ENCODE measurements at regions not wholly inside any gene's neighbourhood (a gene's known extent, or its start where the extent isn't known, plus 50 kb on each side); places are given as distances from the start of the nearest gene placed in this dataset.

DNA sequence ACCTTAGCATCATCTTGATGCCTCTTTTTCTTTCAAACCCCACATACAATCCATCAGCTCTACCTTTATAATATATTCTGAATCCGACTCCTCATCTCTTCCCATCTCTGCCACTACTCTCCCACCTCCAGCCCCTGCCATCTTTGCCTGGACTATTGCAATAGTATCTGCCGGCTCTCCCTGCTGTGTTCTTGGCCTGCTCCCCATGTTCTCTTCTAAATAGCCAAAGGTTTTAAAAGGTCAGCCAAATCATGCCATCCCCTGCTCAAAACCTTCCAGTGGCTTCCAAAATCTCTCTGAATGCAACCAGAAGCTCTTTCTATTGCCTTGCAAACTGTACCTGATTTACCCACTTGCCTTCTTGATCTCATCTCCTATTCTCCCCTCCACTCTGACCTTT lies 266.0 kb downstream of the PTTG2 start:
- H3K27me3 ChIP-seq (ENCODE audit: insufficient read depth, low read depth) = no peaks in the 10 kb centered on the region
- no peak overlapping the region for H3K27ac ChIP-seq
- no peak overlapping the region for H3K9ac ChIP-seq
- no peaks in the 10 kb centered on the region for H3K36me3 ChIP-seq (ENCODE audit: insufficient read depth)
- no peak overlapping the region for H3K4me2 ChIP-seq
- no peaks in the 10 kb centered on the region for H3K4me1 ChIP-seq (ENCODE audit: low read depth, poor library complexity, severe bottlenecking)
- no peaks in the 10 kb centered on the region for H4K20me1 ChIP-seq (ENCODE audit: insufficient read depth)
- no peak overlapping the region for H3K4me3 ChIP-seq (IDR thresholded peaks at IDR 0.05; ENCODE audit: insufficient read depth, low read depth, low read length)
- TF ChIP-seq, protein P1, sequence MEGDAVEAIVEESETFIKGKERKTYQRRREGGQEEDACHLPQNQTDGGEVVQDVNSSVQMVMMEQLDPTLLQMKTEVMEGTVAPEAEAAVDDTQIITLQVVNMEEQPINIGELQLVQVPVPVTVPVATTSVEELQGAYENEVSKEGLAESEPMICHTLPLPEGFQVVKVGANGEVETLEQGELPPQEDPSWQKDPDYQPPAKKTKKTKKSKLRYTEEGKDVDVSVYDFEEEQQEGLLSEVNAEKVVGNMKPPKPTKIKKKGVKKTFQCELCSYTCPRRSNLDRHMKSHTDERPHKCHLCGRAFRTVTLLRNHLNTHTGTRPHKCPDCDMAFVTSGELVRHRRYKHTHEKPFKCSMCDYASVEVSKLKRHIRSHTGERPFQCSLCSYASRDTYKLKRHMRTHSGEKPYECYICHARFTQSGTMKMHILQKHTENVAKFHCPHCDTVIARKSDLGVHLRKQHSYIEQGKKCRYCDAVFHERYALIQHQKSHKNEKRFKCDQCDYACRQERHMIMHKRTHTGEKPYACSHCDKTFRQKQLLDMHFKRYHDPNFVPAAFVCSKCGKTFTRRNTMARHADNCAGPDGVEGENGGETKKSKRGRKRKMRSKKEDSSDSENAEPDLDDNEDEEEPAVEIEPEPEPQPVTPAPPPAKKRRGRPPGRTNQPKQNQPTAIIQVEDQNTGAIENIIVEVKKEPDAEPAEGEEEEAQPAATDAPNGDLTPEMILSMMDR (conservative IDR thresholded peaks at IDR 0.05; ENCODE audit: low read depth, low read length) = no peak
- H3K79me2 ChIP-seq (ENCODE audit: insufficient read depth, low read depth) = no peaks in the 10 kb centered on the region
- no peak overlapping the region for H2AFZ ChIP-seq (ENCODE audit: low read depth)

DNA sequence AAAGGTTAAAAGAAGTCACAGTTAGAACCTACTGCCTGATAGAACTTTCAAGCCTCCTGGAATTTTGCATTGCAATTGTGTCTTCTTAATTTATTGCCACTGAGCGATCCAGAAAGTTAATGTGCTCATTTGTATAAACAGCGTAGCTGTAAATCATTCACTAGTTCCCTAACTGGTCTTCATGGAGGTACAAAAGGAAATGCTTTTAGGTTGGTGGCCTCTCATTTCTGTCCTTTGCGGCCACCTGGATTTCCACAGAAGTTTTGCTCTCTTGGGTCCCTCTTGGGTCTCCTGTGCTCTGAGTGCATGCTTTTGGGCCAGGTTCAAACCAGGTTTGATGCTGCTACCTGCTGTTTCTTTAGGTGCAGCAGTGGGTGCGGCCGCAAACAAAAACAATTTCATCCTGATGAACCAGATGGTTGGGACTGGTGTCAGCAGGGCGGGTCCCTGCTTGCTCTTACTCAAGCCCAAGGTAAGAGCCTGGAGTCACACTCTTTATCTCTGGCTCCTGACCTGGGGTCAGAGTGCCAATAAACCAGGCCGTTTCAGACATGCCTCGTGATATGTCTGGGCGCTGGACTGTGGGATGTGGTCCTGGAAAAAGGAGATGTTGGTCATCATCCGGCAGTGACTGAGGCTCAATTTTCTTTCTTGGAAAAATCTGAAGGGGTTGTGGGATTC lies 270.1 kb downstream of the PTTG2 start:
- no peak overlapping the region for H3K4me3 ChIP-seq (IDR thresholded peaks at IDR 0.05; ENCODE audit: insufficient read depth, low read depth, low read length)
- H3K27ac ChIP-seq = no peak overlapping the region
- H3K9ac ChIP-seq = no peak overlapping the region
- H2AFZ ChIP-seq (ENCODE audit: low read depth) = no peak overlapping the region
- no peaks in the 10 kb centered on the region for H3K36me3 ChIP-seq (ENCODE audit: insufficient read depth)
- no peak overlapping the region for H3K4me2 ChIP-seq
- H3K4me1 ChIP-seq (ENCODE audit: low read depth, poor library complexity, severe bottlenecking) = no peaks in the 10 kb centered on the region
- TF ChIP-seq, protein P1 (conservative IDR thresholded peaks at IDR 0.05; ENCODE audit: low read depth, low read length) = no peak
- H3K27me3 ChIP-seq (ENCODE audit: insufficient read depth, low read depth) = no peaks in the 10 kb centered on the region
- H3K79me2 ChIP-seq (ENCODE audit: insufficient read depth, low read depth) = no peaks in the 10 kb centered on the region
- H4K20me1 ChIP-seq (ENCODE audit: insufficient read depth) = no peaks in the 10 kb centered on the region

DNA sequence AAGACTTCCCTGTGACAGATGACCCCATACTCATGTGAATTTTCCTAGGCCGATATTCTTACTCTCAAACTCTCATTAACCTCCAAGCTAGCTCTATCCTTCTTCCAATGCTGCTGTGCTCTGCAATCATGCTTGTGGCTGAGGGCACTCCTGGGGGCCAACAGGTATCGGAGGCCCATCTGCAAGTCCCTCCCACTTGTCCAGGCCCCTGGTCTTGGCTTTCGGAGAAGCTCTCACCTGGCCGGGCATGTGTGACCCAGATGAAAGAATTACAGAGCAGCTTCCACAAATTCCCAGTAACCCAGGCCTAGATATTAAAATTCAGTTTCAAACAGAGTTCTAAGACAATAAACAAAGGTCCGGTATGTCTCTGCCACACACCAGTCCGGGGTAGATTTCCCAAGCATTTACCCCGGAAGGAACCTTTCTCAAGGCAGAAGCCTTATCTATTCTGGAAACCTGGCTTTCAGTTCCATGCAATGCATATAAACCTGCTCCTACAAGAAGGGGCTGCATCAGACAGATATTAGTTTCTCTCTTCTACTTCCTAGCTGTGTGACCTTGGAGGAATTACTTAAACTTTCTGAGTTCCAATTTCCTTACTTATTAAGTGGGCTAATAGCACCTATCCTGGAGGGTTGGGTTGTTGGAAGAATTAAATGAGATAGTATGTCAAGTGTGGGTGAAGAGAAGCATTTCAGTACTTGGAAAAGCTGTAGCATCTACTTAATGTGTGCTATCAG lies 270.8 kb downstream of the PTTG2 start:
- no peak overlapping the region for H3K9ac ChIP-seq
- H3K27ac ChIP-seq = no peak overlapping the region
- H3K79me2 ChIP-seq (ENCODE audit: insufficient read depth, low read depth) = no peaks in the 10 kb centered on the region
- no peaks in the 10 kb centered on the region for H3K27me3 ChIP-seq (ENCODE audit: insufficient read depth, low read depth)
- no peaks in the 10 kb centered on the region for H4K20me1 ChIP-seq (ENCODE audit: insufficient read depth)
- H3K4me1 ChIP-seq (ENCODE audit: low read depth, poor library complexity, severe bottlenecking) = no peaks in the 10 kb centered on the region
- no peaks in the 10 kb centered on the region for H3K36me3 ChIP-seq (ENCODE audit: insufficient read depth)
- TF ChIP-seq, protein P1 (conservative IDR thresholded peaks at IDR 0.05; ENCODE audit: low read depth, low read length) = no peak
- H3K4me3 ChIP-seq (IDR thresholded peaks at IDR 0.05; ENCODE audit: insufficient read depth, low read depth, low read length) = no peak overlapping the region
- no peak overlapping the region for H2AFZ ChIP-seq (ENCODE audit: low read depth)
- no peak overlapping the region for H3K4me2 ChIP-seq

DNA sequence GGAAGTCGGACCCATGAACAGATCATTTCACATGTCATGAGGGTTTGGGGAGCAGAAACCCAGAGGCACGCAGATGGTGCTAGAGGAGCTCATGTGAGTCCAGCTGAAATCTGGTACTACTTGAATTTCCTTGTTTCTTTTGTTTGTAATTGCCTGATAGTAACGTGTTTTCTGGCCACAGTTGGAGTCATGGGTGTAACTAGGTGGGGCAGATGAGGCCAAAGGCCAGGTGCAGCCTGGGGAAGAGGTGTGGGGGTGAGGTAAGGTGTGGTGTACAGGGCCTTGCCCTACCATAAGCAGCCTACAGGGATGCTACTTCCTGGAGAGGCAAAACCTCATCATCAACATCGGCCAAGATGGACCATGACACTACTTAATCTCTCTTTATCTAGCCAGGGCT lies 271.4 kb downstream of the PTTG2 start:
- H3K4me1 ChIP-seq (ENCODE audit: low read depth, poor library complexity, severe bottlenecking) = no peaks in the 10 kb centered on the region
- no peak overlapping the region for H3K4me3 ChIP-seq (IDR thresholded peaks at IDR 0.05; ENCODE audit: insufficient read depth, low read depth, low read length)
- H3K36me3 ChIP-seq (ENCODE audit: insufficient read depth) = no peaks in the 10 kb centered on the region
- no peak overlapping the region for H2AFZ ChIP-seq (ENCODE audit: low read depth)
- H4K20me1 ChIP-seq (ENCODE audit: insufficient read depth) = no peaks in the 10 kb centered on the region
- TF ChIP-seq, protein P1 (conservative IDR thresholded peaks at IDR 0.05; ENCODE audit: low read depth, low read length) = no peak
- H3K79me2 ChIP-seq (ENCODE audit: insufficient read depth, low read depth) = no peaks in the 10 kb centered on the region
- no peak overlapping the region for H3K4me2 ChIP-seq
- no peaks in the 10 kb centered on the region for H3K27me3 ChIP-seq (ENCODE audit: insufficient read depth, low read depth)
- no peak overlapping the region for H3K9ac ChIP-seq
- H3K27ac ChIP-seq = no peak overlapping the region

All from KMS-11 (cell line).